Ishikawa (cell line): ENCODE measurements at regions not wholly inside any gene's neighbourhood (a gene's known extent, or its start where the extent isn't known, plus 50 kb on each side); places are given as distances from the start of the nearest gene placed in this dataset.

Experiments used
- CEBPB ChIP-seq: IDR thresholded peaks from 2 replicates; pipeline ENCODE4 v1.6.1; 2012
- CREB1 ChIP-seq: IDR thresholded peaks from 2 replicates; pipeline ENCODE4 v1.6.1; 2012; ENCODE audit warnings: low read depth
- EGR1 ChIP-seq: IDR thresholded peaks from 2 replicates; pipeline ENCODE4 v1.6.1; 2012
- EP300 ChIP-seq: IDR thresholded peaks from 2 replicates; pipeline ENCODE4 v1.6.1; 2012; ENCODE audit warnings: borderline replicate concordance
- FOXM1 ChIP-seq: IDR thresholded peaks from 2 replicates; pipeline ENCODE4 v1.6.1; 2012; ENCODE audit warnings: low read depth, borderline replicate concordance
- RAD21 ChIP-seq: IDR thresholded peaks from 2 replicates; pipeline ENCODE4 v1.6.1; 2012; ENCODE audit warnings: low read depth
- TAF1 ChIP-seq: IDR thresholded peaks from 2 replicates; pipeline ENCODE4 v1.6.1; 2012; ENCODE audit warnings: low read depth, mild to moderate bottlenecking
- TCF12 ChIP-seq: IDR thresholded peaks from 2 replicates; pipeline ENCODE4 v1.6.1; 2012; ENCODE audit warnings: low read depth
- TEAD4 ChIP-seq: IDR thresholded peaks from 2 replicates; pipeline ENCODE4 v1.6.1; 2012
- YY1 ChIP-seq: IDR thresholded peaks from 2 replicates; pipeline ENCODE4 v1.6.1; 2012; ENCODE audit warnings: low read depth
- ZBTB7A ChIP-seq: IDR thresholded peaks from 2 replicates; pipeline ENCODE4 v1.6.1; 2012; ENCODE audit warnings: low read depth
- TF ChIP-seq, protein P1 (sequence below): IDR thresholded peaks from 2 replicates; pipeline ENCODE4 v1.6.1; 2012; ENCODE audit warnings: low read depth, mild to moderate bottlenecking
- TF ChIP-seq, protein P2 (sequence below): IDR thresholded peaks from 2 replicates; pipeline ENCODE4 v1.6.1; 2012
- TF ChIP-seq, protein P3 (sequence below): IDR thresholded peaks from 2 replicates; pipeline ENCODE4 v1.6.1; 2012

DNA sequence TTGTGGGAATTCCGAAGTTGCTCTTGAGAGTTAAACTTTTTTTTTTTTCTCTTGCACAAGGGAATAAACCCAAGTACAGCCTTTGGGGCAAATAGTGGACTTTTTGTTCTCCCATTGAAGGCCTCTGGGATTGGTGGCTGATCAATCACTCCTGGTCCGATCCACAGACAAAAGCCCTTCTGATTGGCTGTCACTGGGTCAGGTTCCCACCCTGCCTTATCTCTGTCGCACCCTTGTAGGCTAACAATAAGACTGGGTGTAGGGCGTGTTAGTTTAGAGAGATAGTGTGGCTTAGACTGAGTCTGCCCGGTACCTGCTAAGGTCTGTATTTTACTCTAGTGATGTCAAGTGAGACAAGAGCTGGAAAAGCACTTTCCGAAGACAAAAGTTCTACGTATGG is 380.8 kb downstream of the NDFIP2 start:
- TF ChIP-seq, protein P1, sequence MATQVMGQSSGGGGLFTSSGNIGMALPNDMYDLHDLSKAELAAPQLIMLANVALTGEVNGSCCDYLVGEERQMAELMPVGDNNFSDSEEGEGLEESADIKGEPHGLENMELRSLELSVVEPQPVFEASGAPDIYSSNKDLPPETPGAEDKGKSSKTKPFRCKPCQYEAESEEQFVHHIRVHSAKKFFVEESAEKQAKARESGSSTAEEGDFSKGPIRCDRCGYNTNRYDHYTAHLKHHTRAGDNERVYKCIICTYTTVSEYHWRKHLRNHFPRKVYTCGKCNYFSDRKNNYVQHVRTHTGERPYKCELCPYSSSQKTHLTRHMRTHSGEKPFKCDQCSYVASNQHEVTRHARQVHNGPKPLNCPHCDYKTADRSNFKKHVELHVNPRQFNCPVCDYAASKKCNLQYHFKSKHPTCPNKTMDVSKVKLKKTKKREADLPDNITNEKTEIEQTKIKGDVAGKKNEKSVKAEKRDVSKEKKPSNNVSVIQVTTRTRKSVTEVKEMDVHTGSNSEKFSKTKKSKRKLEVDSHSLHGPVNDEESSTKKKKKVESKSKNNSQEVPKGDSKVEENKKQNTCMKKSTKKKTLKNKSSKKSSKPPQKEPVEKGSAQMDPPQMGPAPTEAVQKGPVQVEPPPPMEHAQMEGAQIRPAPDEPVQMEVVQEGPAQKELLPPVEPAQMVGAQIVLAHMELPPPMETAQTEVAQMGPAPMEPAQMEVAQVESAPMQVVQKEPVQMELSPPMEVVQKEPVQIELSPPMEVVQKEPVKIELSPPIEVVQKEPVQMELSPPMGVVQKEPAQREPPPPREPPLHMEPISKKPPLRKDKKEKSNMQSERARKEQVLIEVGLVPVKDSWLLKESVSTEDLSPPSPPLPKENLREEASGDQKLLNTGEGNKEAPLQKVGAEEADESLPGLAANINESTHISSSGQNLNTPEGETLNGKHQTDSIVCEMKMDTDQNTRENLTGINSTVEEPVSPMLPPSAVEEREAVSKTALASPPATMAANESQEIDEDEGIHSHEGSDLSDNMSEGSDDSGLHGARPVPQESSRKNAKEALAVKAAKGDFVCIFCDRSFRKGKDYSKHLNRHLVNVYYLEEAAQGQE, result no peak
- TF ChIP-seq RAD21 (no peak), TEAD4 (no peak), YY1 (no peak), FOXM1 (no peak), EP300 (no peak), CREB1 (no peak), TCF12 (no peak), CEBPB (no peak)
- TF ChIP-seq, protein P2, sequence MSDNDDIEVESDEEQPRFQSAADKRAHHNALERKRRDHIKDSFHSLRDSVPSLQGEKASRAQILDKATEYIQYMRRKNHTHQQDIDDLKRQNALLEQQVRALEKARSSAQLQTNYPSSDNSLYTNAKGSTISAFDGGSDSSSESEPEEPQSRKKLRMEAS, result no peak

DNA sequence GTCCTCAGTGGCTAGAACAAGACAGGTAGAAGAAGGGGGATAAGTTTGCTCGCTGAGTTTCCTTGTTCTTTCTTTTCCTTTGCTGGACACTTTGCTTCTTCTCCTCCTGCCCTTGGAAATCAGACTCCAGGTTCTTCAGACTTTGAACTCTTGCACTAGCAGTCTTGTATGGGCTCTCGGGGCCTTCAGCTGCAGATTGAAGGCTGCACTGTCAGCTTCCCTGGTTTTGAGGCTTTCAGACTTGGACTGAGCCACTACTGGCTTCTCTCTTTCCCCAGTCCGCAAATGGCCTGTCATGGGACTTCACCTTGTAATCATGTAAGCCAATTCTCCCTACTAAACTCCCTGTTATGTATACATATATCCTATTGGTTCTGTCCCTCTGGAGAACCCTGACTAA is 379.8 kb downstream of the NDFIP2 start:
- no peak for TF ChIP-seq FOXM1
- no peak for TF ChIP-seq CREB1
- no peak for TF ChIP-seq EP300
- TF ChIP-seq, protein P3, sequence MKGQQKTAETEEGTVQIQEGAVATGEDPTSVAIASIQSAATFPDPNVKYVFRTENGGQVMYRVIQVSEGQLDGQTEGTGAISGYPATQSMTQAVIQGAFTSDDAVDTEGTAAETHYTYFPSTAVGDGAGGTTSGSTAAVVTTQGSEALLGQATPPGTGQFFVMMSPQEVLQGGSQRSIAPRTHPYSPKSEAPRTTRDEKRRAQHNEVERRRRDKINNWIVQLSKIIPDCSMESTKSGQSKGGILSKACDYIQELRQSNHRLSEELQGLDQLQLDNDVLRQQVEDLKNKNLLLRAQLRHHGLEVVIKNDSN, result no peak
- TF ChIP-seq EGR1, result no peak
- TF ChIP-seq, protein P2, result no peak
- TF ChIP-seq TEAD4, result no peak
- no peak for TF ChIP-seq ZBTB7A
- no peak for TF ChIP-seq RAD21
- TF ChIP-seq, protein P1, result no peak
- TF ChIP-seq CEBPB, result no peak

DNA sequence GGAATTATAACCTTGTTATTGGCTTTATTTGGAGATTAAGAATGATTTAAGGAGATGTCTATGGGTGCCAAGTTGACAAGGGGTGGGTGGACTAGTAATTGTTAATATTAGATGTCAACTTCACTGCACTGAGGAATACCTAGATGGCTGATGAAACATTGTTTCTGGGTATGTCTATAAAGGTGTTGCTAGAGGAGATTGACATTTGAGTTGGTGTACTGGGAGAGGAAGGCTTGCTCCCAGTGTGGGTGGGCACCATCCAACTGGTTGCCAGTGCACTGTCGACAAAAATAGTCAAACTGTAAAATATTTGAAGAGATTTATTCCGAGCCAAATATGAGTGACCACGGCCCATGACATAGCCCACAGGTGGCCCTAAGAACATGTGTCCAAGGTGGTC is 378.8 kb downstream of the NDFIP2 start:
- TF ChIP-seq YY1 (no peak), RAD21 (no peak), TAF1 (no peak), FOXM1 (no peak)
- TF ChIP-seq, protein P2, result no peak
- TF ChIP-seq, protein P1, result no peak

DNA sequence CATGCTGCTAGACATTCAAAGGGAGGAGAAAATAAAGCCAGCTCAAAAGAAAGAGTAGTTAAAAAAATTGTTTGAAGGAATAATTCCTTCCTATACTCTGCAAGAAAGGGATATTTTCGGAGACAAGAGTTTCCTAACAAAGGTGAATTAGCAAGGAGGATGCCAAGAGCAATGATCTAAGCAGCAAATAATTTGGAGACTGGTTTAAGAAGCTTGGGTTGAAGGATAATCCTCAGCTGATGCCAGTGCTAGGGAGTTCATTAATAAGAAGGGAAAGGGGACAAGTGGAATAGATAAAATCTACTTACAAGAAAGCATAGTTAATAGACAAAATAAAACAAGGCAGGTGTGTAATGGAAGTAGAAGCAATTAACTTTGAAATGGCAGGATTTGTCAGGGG is 372.3 kb downstream of the NDFIP2 start:
- TF ChIP-seq, protein P1, result no peak
- no peak for TF ChIP-seq EP300
- no peak for TF ChIP-seq TEAD4
- TF ChIP-seq TAF1, result no peak
- no peak for TF ChIP-seq FOXM1
- TF ChIP-seq RAD21, result no peak
- no peak for TF ChIP-seq CEBPB
- no peak for TF ChIP-seq EGR1
